ENCODE measurements at regions not wholly inside any gene's neighbourhood (a gene's known extent, or its start where the extent isn't known, plus 50 kb on each side); places are given as distances from the start of the nearest gene placed in this dataset.

GRCh38 chr11:69365558-69365957, 71.6 kb downstream of the MYEOV start:
- DNase-seq (ENCODE audit: low read depth), result no peak

- no peak for DNase-seq (ENCODE audit: low read depth)
Observed at GRCh38 chr11:69366591-69366990, 72.6 kb downstream of the MYEOV start.

DNA sequence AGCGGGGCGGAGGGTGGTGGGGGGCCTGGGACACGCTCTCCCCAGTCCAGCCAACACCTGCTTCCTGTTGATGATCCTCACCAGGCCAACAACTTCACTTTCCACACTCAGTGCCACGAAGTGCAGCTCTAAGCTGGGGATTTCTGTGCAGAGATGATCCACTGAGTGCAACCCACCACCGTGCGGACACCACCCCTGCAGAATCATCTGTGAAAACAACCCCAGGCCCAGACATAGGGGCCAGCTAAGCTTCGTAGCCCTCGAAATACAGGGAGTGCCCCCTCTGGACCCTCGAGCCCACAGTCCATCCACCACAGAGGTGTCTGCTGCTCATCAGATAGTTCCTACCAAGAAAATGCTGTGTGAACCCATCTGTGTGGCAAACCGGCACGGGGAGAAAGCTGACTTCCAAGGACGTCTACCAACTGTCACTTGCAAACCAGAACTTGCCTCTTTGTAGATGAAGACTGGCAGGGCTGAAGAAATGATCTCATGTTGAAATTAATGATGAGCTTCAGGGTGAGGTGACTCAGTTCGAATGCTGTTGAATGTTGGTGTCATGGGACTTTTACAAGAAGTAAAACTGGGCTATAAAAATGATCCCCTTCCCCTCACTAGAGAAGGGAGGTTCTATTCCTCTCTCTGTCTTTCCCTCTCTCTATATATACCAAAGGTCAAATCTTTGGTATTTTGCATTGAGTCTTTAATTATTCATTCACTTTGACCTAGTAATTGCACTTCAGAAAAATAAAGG, 73.4 kb downstream of the MYEOV start:
- no peak for DNase-seq (ENCODE audit: low read depth)

- DNase-seq (ENCODE audit: low read depth), result no peak
Observed at GRCh38 chr11:69368119-69368880, 74.3 kb downstream of the MYEOV start.

GRCh38 chr11:69369210-69369825, 75.4 kb downstream of the MYEOV start:
- DNase-seq (ENCODE audit: low read depth), result no peak

- DNase-seq (ENCODE audit: low read depth), result no peak
Observed at GRCh38 chr11:69369945-69370344, 76.0 kb downstream of the MYEOV start.

DNA sequence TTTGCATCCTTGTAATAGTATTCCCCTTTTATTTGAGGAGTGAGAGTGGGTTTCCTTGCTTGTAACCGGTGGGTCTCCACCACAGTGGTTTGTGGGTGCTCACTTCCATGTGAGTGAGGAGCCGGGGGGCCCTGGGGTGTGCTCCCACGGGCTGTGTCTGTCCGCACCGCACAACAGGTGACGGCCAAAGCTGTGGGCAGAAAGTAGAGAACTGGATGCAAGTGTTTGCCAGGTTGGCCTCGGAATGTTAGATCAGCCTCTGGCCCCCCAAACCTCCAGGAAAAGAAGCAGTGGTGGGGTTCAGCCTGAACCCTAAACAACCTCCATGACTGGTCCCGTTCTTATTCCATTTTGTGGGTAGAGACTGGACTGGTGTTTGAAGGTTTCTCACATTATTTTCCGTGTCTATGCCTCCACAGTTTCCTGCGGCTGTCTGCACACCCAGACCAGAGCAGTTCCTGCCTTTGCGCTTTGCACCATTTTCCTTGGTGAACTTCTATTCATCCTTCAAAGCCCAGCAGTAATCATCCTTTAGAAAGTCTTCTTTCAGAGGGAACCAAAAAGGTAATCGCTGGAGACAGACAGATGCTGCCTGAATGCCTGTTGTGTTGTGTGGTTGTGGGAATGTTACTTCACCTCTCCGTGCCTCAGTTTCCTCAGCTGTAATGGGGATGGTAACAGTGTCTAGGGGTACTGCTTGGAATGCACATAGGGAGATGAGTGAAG, 77.2 kb downstream of the MYEOV start:
- no peak for DNase-seq (ENCODE audit: low read depth)

DNA sequence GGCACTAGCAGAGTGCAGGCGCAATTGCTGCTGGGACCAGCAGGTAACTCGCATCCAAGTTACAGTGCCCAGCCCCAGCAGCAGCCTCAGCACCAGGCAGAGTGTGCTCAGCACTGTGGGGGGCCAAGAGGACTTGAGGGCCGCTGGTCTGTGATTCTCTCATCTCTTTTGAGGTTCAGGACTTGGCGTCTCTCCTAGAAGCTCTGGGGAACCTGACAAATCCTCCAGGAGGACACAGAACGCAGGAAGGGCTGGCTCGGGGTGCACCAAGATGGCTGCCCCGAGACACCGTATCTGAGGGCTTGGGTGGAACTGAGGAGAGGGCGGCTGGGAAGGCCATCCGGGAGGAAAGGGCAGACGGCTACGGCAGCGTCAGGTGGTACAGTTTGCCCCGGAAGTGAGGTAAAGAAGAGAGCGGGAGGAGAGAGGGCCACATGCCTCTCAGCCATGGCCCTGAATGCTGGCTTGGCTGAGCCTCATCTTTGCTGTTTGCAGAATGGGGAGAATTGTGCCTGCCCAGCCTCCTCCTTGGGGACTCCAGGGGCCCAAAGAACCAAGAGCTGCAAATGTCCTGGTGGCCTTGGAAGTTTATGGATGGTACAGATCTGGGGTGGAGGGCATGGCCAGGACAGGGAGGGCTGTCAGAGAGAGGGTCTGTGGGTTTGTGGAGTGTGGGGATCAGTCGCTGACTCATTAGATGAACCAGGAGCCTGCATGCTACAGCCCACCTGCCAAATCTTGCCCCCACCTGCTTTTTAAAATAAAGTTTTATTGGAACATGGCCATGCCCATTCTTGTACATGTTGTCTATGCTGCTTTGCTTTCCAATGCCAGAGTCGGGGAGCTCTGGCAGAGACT, 78.0 kb downstream of the MYEOV start:
- DNase-seq (ENCODE audit: low read depth), result no peak

DNA sequence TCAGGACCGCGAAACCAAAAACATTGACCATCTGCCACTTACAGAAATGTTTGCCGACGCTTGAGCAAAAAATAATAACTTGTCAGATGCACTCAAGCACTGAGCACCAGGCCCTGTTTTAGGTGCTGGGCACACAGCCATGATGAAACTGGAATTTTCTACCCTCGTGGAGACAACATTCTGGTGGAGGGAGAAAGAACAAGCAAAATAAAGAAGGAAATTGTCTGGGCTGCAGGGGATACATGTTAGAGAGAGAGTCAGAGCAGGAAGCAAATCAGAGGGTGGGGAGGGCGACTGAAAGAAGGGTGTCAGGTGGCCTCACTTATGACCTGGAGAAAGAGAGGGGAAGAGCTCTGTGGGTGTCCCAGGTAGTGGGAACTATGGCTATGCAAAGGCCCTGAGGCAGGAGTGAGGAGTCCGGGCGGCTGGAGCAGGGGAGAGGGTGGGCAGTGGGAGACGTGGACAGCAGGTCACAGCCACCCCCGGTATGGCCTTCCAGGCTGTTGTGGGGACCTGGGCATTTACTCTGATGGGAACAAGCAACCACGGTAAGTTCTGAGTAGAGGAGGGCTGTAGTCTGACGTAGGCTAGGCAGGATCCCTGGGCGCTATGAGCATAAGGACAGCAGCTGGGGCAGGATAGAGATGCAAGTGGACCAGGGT, 78.8 kb downstream of the MYEOV start:
- no peak for DNase-seq (ENCODE audit: low read depth)

DNA sequence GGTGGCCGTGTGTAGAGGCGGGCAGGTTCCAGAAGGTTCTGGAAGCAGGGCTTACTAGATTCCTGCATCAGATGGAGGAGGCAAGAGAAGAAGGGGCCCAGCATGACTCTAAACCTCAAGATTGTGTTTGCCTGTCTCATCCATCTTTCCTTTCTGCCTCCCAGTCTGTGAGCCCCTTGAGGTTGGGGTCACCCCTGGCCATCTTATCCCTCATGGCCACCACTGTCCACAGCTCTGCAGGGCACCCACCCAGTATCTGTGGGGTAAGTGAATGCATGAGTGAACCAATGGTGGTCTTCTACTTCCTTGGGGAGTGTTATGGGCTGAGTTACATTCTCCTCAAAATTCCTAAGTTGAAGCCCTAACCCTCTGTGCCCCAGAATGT, 79.3 kb downstream of the MYEOV start:
- no peak for DNase-seq (ENCODE audit: low read depth)

DNA sequence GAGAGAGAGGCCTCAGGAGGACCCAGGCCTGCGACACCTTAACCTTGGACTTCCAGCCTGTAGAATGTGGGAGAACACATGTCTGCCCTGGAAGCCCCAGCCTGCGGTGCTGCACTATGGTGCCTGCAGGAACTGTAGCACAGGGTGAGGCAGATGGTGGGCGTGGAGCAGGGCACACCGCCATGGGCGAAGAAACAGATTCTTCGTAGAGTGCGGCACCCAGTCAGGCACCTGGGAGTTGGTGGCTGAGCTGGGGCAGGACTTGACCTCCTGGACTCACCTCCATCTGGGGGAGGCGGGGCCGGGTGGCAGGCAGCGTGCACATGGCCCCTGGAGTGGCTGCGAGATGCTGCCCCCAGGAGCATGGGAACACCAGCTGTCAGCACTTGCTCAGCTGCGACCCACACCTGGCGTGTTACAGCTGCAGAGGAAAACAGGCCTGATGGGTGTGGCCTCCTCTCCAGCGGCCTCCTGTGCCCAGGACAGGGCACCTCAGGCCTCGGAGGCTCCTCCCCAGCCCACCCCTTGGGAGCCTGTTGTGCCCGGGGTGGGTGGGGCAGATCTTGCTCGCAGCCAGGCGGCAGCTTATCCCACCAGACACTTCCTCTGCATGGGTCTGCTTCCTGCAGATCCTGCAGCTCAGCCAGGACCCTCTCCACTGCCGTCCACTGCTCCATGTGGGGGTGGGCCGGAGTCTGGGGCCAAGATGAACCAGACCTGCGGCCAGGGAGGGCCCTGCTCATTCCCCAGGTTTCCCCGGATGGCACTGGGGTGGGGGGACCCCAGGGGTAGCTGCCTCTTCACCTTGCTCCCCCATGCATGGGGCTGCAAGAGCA, 80.4 kb downstream of the MYEOV start:
- DNase-seq (ENCODE audit: low read depth), result no peak

GRCh38 chr11:69374946-69375310, 81.0 kb downstream of the MYEOV start:
- no peak for DNase-seq (ENCODE audit: low read depth)

DNA sequence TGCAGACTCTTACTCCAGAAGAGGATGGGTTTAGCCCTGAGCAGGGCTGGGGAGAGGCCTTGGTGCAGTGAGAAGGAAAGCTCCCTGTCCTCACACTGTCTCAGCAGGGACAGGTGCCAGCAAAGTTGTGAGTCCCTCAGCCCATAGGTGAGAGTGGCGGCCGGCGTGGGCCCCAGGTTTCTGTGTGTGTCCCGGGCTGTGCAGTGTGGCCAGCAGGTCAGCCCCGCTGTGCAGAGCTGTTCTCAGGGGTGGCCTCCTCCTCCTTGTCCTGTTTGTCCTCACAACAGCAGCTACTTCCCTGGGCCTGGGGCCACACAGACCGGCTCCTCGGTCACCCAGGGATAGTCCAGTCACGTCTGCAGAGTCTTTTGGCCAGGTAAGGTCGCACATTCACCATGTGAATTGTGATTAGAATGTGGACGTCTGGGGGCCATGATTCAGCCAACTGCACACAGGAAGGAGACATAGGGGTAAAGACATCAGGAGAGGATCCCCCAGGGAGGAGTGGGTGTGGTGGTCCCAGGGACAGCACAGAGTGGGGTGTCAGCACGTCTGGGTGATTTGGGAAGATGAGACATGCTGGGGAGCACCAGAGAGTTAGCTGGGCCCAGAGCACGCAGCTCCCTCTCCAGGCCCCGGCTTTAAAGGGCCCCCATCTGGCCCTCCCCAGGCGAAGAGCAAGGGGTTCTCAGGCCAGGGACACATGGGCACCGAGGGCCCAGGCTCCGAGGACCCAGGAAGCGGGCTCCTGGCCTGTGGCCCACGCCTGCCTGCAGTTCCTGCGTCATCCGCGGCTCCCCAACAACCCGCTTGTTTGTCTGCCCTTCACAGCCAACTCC, 81.6 kb downstream of the MYEOV start:
- no peak for DNase-seq (ENCODE audit: low read depth)

GRCh38 chr11:69376155-69377028, 82.4 kb downstream of the MYEOV start:
- no peak for DNase-seq (ENCODE audit: low read depth)

DNA sequence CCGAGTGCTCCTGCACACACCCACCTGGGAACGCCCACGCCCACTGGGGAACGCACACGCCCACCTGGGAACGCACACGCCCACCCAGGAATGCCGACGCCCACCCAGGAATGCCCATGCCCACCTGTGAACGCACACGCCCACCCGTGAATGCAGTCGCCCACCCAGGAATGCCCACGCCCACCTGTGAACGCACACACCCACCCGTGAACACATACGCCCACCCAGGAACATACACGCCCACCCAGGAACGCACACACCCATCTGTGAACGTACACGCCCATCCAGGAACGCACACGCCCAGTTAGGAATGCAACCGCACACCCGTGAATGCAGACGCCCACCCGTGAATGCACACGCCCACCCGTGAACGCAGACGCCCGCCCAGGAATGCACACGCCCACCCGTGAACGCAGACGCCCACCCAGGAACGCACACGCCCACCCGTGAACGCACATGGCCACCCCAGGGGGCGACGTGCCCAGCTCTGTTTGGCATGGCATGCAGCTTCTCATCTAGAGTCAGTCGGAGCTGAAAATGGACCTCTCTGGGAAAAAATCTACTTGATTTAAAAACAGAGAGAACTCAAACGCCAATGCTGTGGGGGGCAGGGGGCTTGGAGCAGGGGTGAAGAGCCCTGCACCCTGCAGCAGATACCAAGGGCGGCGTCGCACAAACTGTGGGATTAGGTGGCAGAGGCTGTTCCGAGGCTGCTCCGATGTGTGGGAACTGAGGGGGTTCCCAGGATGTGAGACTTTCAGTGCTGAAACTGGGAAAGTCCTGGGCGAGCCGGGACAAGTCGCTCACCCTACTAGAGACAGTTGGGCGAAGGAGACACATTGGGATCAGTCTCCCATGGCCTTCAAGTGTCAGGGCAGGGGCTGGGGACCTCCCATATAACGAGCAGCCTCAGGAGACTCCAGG, 83.3 kb downstream of the MYEOV start:
- no peak for DNase-seq (ENCODE audit: low read depth)

- no peak for DNase-seq (ENCODE audit: low read depth)
Observed at GRCh38 chr11:69377953-69378302, 84.0 kb downstream of the MYEOV start.

Measured in GM04503 (cell line).